Endothelial cell of umbilical vein (primary cell): ENCODE measurements at regions not wholly inside any gene's neighbourhood (a gene's known extent, or its start where the extent isn't known, plus 50 kb on each side); places are given as distances from the start of the nearest gene placed in this dataset.

ENCODE experiments used
- BruUV-seq: library from RNA; stranded (reverse); fragments of 400-500 nt; replicated peaks from 2 replicates; lab custom pipeline; 2021; lab: Mats Ljungman, UMichigan
- CTCF ChIA-PET: fragments of 300-600, 350-600 bp; sonication (Branson Sonifier 250); formaldehyde crosslinking; loops from one replicate; lab custom pipeline; 2021; ENCODE audit warnings: antibody characterized with exemption, inconsistent platforms; lab: Charles Lee
- POLR2A ChIA-PET: fragments of 300-600, 350-600 bp; sonication (Branson Sonifier 250); formaldehyde crosslinking; loops from one replicate; lab custom pipeline; 2021; ENCODE audit warnings: antibody characterized with exemption, inconsistent platforms; lab: Charles Lee
- DNase-seq: peaks from one replicate; pipeline ENCODE4 v3.0.0-alpha.2; 2011; ENCODE audit warnings: low read depth, low spot score
- FAIRE-seq: peaks from 2 replicates; lab custom pipeline; 2011; peaks lifted over from hg19 to GRCh38; lab: Jason Lieb, UNC
- H2AFZ ChIP-seq: 2 replicates; pipeline ENCODE4 v1.6.0; 2012; ENCODE audit warnings: low read depth, low read length, control low read depth, inconsistent platforms
- H3K27ac ChIP-seq: 2 replicates; pipeline ENCODE4 v1.5.1; 2011; ENCODE audit warnings: low read depth, mild to moderate bottlenecking, control low read depth, low read length, moderate library complexity; ENCODE audit not compliant: insufficient read depth
- H3K27me3 ChIP-seq, 2 experiments: 2 replicates each; pipeline versions ENCODE4 v1.6.0 to v1.6.1; 2011; ENCODE audit warnings: low read length in 2 of 2, mixed read lengths in 1 of 2; ENCODE audit not compliant: control insufficient read depth in 2 of 2, insufficient read depth in 2 of 2
- H3K36me3 ChIP-seq, 2 experiments: 2 replicates in 1 of 2; 3 replicates in 1 of 2; pipeline ENCODE4 v1.5.1; 2011; ENCODE audit warnings: low read length in 2 of 2, mild to moderate bottlenecking in 1 of 2, moderate library complexity in 1 of 2; ENCODE audit not compliant: control insufficient read depth in 2 of 2, insufficient read depth in 2 of 2; ENCODE audit errors: extremely low read depth in 1 of 2
- H3K4me1 ChIP-seq: 3 replicates; pipeline ENCODE4 v1.5.1; 2011; ENCODE audit warnings: mild to moderate bottlenecking, low read length; ENCODE audit not compliant: control insufficient read depth, insufficient read depth; ENCODE audit errors: extremely low read depth
- H3K4me2 ChIP-seq: 2 replicates; pipeline ENCODE4 v1.6.1; 2011; ENCODE audit warnings: low read length, control low read depth, mixed read lengths; ENCODE audit not compliant: insufficient read depth
- H3K4me3 ChIP-seq, 3 experiments: fragments of 200-600 bp in 1 of 3; sonication (generic), shearing (Covaris generic) in 1 of 3; replicated peaks in 1 of 3; 2 replicates each; pipeline ENCODE4 v1.5.1; 2011 to 2016; ENCODE audit warnings: control low read depth in 3 of 3, low read length in 3 of 3, mild to moderate bottlenecking in 2 of 3, inconsistent platforms in 1 of 3, low read depth in 1 of 3, moderate library complexity in 1 of 3; ENCODE audit not compliant: insufficient read depth in 1 of 3
- H3K79me2 ChIP-seq: 2 replicates; pipeline ENCODE4 v1.6.0; 2012; ENCODE audit warnings: low read length, inconsistent platforms; ENCODE audit not compliant: control insufficient read depth, insufficient read depth
- H3K9ac ChIP-seq: replicated peaks from 2 replicates; pipeline ENCODE3; 2011; ENCODE audit warnings: low read length, control low read depth; ENCODE audit not compliant: insufficient read depth; ENCODE audit errors: extremely low read depth
- H3K9me1 ChIP-seq: replicated peaks from 3 replicates; pipeline ENCODE4 v1.6.0; 2011; ENCODE audit warnings: mild to moderate bottlenecking, low read length; ENCODE audit not compliant: control insufficient read depth, insufficient read depth; ENCODE audit errors: extremely low read depth
- H3K9me3 ChIP-seq: replicated peaks from 2 replicates; pipeline ENCODE4 v1.5.1; 2012; ENCODE audit warnings: low read length, inconsistent platforms; ENCODE audit not compliant: control insufficient read depth, insufficient read depth
- H4K20me1 ChIP-seq: replicated peaks from 2 replicates; pipeline ENCODE3; 2011; ENCODE audit warnings: mild to moderate bottlenecking, low read length; ENCODE audit not compliant: control insufficient read depth, insufficient read depth; ENCODE audit errors: extremely low read depth
- EZH2 ChIP-seq: IDR thresholded peaks from 2 replicates; pipeline ENCODE4 v1.6.1; 2012; ENCODE audit warnings: borderline replicate concordance, low read depth, mild to moderate bottlenecking, moderate library complexity, low read length, inconsistent platforms; ENCODE audit not compliant: severe bottlenecking
- FOS ChIP-seq: IDR thresholded peaks from 2 replicates; pipeline ENCODE4 v1.6.1; 2011; ENCODE audit warnings: mild to moderate bottlenecking, low read length, moderate library complexity, borderline replicate concordance; ENCODE audit not compliant: insufficient read depth
- GATA2 ChIP-seq: IDR thresholded peaks from 2 replicates; pipeline ENCODE4 v1.7.0; 2011; ENCODE audit warnings: low read depth, mild to moderate bottlenecking, moderate library complexity, mixed read lengths, low read length; ENCODE audit not compliant: insufficient read length, insufficient read depth
- JUN ChIP-seq: IDR thresholded peaks from 2 replicates; pipeline ENCODE4 v1.6.1; 2011; ENCODE audit warnings: borderline replicate concordance, low read depth; ENCODE audit not compliant: insufficient read length, insufficient read depth
- MYC ChIP-seq: IDR thresholded peaks from one replicate; pipeline ENCODE4 v1.6.1; 2011; ENCODE audit warnings: mild to moderate bottlenecking, low read depth, low read length
- POLR2A ChIP-seq: IDR thresholded peaks from 2 replicates; pipeline ENCODE4 v1.6.1; 2012; ENCODE audit warnings: low read depth, mild to moderate bottlenecking, control low read depth, low read length
- POLR2AphosphoS5 ChIP-seq: IDR thresholded peaks from 2 replicates; pipeline ENCODE4 v1.6.1; 2012; ENCODE audit warnings: low read depth, mild to moderate bottlenecking, control low read depth, low read length, moderate library complexity; ENCODE audit not compliant: insufficient read depth
- dilution Hi-C: fragments of 300-500 bp; cut with MboI; formaldehyde crosslinking; loops from one replicate; pipeline ENCODE4 v1.15.0; 2019; ENCODE audit warnings: low sequenced_read_pairs; ENCODE audit not compliant: extremely low pct_ligation_motif_present
- intact Hi-C: fragments of 100-400 bp; cut with micrococcal nuclease; formaldehyde crosslinking; loops from one replicate; pipeline ENCODE4 v1.10.0; 2022
- TF ChIP-seq, protein P1 (sequence below), 2 donors: IDR thresholded peaks; 1 replicate in 1 of 2; 2 replicates in 1 of 2; pipeline ENCODE4 v1.5.1; 2011; ENCODE audit warnings: low read length in 2 of 2, mild to moderate bottlenecking in 2 of 2, moderate library complexity in 2 of 2, control low read depth in 1 of 2, inconsistent platforms in 1 of 2, low read depth in 1 of 2; ENCODE audit not compliant: insufficient read depth in 1 of 2; ENCODE audit errors: extremely low read depth in 1 of 2
- TF ChIP-seq, protein P2 (sequence below): IDR thresholded peaks from 2 replicates; pipeline ENCODE4 v1.6.1; 2011; ENCODE audit not compliant: insufficient read depth, insufficient read length

DNA sequence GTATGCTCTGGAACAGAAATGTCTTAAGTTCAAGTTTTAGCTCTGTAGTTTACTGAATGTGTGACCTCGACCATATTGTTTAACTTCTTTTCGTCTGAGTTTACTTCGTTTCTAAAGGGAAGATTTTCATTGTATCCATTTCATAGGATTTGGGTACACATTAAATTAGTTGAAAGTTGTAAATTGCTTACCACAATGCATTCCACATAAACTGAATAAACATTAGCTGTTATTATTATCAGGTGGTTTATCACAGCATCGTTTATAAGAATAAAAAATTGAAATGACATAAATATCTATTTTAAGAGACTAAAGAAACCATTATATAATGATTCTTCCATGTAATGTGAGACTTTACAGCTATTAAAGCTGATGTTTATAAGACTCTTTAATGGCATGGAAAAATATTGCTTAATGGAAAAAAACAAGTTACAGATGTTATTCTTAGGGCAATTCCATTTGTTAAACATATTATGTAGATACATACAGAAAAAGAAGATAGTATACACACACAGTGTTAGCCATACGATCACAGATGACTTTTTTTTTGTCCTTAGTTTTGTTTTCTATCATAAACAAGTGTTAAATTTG is 342.3 kb upstream of the SGO1 start:
- Histone ChIP-seq H3K27ac (no peak overlapping the region), H4K20me1 (no peaks in the 10 kb centered on the region), H3K9ac (no peak overlapping the region), H2AFZ (no peak overlapping the region), H3K4me3 (no peak overlapping the region), H3K4me2 (no peak overlapping the region), H3K79me2 (no peaks in the 10 kb centered on the region), H3K36me3 (no peaks in the 10 kb centered on the region), H3K9me3 (no peaks in the 10 kb centered on the region), H3K9me1 (no peaks in the 10 kb centered on the region), H3K4me1 (no peaks in the 10 kb centered on the region), H3K27me3 (no peaks in the 10 kb centered on the region)
- intact Hi-C loops: no loop called here
- DNase-seq (no peak), FAIRE-seq (no peak)
- no TSS peak for BruUV-seq
- TF ChIP-seq POLR2A (no peak), EZH2 (no peak)
- POLR2A ChIA-PET: no interaction called here
- dilution Hi-C loops: no loop called here
- CTCF ChIA-PET: interaction anchor here (0.9 to 1.5 kb wide), 3 partner anchors 12 to 26 kb away, joined by 4 to 5 read pairs (median 5); no protein-coding TSS in a partner anchor

DNA sequence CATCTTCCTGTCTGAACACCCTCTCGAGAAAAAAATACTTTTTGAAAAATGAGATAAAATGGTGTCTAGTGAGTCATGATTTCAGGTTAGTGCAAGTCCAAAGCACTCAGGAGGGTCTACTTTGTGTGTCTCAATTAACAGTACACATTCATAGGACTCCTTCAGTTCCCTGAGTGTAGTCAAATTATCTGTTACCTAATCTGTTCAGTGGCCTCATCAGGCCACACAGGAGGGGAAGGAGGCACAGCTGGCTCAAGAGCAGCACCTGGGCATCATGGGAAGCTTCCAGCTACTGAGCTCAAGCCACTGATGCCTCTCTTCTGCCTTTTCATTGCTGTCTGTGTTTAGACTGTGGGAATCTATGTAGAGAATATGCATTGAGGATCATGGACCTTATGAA is 341.4 kb upstream of the SGO1 start:
- H3K9me1 ChIP-seq: no peaks in the 10 kb centered on the region
- BruUV-seq: no TSS peak
- no peaks in the 10 kb centered on the region for H3K79me2 ChIP-seq
- H3K27me3 ChIP-seq: no peaks in the 10 kb centered on the region
- H3K4me1 ChIP-seq: no peaks in the 10 kb centered on the region
- intact Hi-C loops: no loop called here
- TF ChIP-seq GATA2 (no peak), POLR2A (no peak), MYC (no peak), FOS (no peak), JUN (no peak), POLR2AphosphoS5 (no peak), EZH2 (no peak)
- TF ChIP-seq, protein P1, sequence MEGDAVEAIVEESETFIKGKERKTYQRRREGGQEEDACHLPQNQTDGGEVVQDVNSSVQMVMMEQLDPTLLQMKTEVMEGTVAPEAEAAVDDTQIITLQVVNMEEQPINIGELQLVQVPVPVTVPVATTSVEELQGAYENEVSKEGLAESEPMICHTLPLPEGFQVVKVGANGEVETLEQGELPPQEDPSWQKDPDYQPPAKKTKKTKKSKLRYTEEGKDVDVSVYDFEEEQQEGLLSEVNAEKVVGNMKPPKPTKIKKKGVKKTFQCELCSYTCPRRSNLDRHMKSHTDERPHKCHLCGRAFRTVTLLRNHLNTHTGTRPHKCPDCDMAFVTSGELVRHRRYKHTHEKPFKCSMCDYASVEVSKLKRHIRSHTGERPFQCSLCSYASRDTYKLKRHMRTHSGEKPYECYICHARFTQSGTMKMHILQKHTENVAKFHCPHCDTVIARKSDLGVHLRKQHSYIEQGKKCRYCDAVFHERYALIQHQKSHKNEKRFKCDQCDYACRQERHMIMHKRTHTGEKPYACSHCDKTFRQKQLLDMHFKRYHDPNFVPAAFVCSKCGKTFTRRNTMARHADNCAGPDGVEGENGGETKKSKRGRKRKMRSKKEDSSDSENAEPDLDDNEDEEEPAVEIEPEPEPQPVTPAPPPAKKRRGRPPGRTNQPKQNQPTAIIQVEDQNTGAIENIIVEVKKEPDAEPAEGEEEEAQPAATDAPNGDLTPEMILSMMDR (IDR thresholded peaks at IDR 0.05; ENCODE audit: extremely low read depth in 1 of 2, insufficient read depth in 1 of 2, low read depth in 1 of 2, low read length in 2 of 2): no peak
- TF ChIP-seq, protein P2, sequence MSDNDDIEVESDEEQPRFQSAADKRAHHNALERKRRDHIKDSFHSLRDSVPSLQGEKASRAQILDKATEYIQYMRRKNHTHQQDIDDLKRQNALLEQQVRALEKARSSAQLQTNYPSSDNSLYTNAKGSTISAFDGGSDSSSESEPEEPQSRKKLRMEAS: no peak
- DNase-seq (no peak), FAIRE-seq (no peak)
- no peak overlapping the region for H3K27ac ChIP-seq
- POLR2A ChIA-PET: no interaction called here
- H3K36me3 ChIP-seq: no peaks in the 10 kb centered on the region
- no peak overlapping the region for H3K4me3 ChIP-seq
- no peak overlapping the region for H3K9ac ChIP-seq
- dilution Hi-C loops: no loop called here
- no peak overlapping the region for H3K4me2 ChIP-seq
- CTCF ChIA-PET: interaction anchor here (1.1 to 1.5 kb wide), 2 partner anchors 16 to 27 kb away, joined by 4 to 5 read pairs; no protein-coding TSS in a partner anchor
- H2AFZ ChIP-seq: no peak overlapping the region
- H4K20me1 ChIP-seq: no peaks in the 10 kb centered on the region
- no peaks in the 10 kb centered on the region for H3K9me3 ChIP-seq
